RPMI7951 (cell line): ENCODE measurements at regions not wholly inside any gene's neighbourhood (a gene's known extent, or its start where the extent isn't known, plus 50 kb on each side); places are given as distances from the start of the nearest gene placed in this dataset.
"Not testable (repeated sequence)": the region's sequence is repeated elsewhere in the genome, so short reads cannot be mapped to it uniquely, and the experiment has no call there.

Experiments
- DNase-seq: peaks from one replicate; pipeline ENCODE4 v3.0.0-alpha.2; 2012; ENCODE audit warnings: low read depth

DNA sequence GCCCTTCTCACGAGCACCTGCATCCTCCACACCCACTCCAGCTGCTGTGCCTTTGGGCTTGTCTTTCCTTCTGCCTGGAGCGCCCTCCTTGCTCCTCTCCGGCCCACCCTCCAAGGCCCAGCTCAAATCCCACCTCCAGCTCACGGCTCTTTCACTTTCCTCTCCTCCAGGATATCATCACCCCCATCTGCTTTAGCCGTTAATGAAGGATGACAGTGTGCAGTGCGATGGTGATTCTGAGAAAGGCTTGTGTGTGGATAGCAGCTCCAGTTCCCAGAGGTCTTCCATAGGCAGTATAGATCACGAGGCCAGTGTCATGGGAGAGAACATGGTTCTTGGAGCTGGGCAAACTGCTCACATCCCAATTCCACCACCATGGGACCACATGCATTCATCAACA, 237.4 kb downstream of the TLE3 start:
- DNase-seq, result no peak

DNA sequence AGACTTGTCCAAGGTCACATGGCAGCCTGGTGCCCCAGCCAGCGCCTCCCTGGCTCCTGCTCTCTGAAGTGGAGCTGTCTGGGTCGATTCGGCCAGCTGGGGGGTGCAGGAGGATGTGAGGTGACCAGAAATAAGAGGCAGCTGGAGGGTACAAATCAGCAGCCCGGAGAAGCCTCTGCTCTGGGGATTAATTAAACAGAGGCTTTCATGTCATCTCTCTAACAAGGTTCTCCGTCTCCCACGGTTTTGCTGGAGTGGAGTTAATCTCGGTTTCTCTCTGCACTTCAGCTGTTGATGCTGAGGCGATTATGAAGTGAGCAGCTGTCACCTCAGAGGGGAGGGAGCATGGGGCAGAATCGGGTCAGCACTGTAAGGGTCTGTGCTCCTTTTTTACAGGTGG, 236.8 kb downstream of the TLE3 start:
- no peak for DNase-seq

DNA sequence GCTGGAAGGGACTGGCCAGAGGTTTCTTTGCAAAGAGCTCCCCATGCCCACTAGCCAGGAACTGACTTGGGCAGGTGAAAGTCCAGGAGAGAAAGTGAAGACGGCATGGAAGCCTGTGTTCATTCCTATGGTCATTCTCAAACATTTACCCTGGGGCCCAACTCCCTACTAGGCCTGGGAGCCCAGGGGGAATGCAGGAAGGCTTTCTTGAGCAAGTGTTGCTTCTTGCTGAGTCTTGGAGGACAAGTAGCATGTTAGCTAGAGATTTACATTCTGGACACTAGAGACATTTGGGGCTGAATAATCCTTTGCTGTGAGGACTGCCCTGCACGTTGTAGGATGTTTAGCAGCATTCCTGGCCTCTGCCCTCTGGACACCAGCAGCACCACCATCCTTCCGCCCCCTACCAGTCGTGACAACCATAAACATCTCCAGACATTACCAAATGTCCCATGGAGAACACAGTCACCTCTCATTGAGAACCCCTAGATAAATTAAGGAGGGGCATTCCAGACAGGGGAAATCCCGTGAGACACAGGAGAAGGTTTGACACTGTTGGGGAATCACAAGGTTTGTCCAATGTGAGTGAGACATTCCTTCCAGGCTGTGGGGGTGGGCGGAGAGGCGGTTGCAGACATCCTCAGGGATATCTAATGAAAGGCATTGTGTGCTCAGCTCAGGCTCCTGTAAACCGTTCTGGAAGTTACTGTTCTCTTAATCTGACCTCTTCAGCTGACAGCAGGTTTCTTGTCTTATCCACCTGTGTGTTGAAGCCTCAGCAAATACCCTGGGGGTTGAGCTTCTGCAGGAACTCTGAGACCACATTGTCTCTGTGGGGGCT, 236.2 kb downstream of the TLE3 start:
- no peak for DNase-seq

DNA sequence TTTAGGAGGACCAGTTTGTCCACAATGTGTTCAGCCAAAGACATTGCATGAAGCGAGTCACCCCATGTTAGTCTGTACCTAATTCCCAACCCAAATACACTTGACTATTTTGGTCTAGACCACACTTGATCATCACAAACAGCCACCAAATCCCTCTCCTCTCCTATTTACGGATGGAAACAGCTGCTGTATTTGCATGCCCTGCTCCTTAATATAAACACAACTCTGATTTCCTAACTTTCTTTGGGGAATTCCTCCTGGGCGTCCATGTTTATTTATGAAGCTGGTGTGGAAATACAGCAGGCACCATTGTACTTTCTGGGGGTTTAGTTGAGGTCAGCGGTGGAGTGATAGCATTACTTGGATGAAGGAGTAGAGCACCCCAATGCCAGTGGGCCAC, 235.2 kb downstream of the TLE3 start:
- DNase-seq, result peak; percentile 51

DNA sequence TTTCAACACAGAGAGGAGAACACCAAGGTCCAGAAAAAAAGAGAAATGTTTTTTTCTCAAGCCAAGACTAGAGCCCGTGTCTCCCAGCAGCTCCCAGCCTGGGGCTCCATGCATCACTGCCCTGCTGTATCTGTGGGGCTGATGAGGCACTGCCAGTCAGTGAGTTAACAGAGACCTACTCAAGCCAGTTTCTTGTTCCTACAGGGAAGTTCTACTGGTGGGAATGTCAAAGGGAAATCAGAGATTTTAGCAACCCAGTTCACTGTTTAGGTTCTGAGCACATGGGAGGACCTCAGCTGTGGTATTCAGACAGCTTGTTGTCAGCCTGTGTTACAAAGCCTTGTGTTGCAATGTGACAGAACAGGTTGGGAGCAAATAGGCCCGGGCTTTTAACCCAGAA, 234.3 kb downstream of the TLE3 start:
- DNase-seq, result no peak

DNA sequence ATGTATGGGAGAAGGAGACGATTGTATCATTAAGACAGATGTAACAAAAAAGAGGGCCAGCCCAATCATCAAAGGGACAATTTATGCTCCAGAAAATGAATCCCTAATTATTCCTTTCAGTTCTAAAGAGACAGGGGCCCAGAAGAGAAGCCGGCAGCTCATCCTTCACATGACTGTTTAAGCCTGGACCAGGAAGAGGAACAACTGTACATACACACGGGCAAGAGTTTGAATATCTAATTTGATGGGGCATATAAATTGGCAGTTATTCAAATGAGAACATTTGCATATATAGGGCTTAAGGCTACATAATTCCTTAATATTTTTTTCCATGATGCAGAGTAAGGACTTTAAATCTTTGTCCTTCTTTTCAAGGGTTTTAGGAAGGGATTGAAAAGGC, 232.3 kb downstream of the TLE3 start:
- no peak for DNase-seq

DNA sequence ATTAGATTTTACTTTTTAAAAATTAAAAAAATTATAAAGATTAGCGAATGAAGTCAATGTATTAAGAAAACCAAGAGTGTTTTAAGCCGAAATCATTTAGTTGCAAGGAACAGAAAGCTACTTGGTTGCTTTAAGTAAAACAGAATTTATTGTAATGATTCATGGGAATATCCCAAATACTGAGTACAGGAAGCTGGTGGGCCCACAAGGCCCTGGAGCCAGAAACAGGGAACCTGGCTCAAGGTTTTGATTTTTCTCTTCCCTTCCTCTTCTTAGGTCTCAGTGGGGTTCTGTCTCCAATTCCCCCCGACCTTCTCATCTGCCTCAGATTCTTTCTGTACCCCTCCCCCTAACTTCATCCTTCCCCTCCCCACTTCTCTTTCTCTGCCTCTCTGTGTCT, 229.0 kb downstream of the TLE3 start:
- DNase-seq, result no peak

DNA sequence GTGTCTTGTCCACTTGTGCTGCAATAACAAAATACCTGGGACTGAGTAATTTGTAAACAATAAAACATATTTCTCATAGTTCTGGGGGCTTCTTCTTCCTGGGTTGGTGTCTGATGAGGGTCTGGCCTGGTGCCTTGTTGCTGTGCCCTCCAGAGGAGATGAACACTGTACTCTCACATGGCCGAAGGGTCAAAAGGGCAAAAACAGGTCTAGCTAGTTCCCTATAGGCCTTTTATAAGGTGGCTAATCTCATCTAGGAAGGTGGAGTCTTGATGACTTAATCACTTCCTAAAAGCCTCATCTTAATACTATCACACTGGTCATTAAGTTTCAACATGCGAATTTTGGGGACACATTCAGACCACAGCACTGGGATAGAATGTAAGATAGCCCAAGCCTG, 228.4 kb downstream of the TLE3 start:
- DNase-seq, result no peak

DNA sequence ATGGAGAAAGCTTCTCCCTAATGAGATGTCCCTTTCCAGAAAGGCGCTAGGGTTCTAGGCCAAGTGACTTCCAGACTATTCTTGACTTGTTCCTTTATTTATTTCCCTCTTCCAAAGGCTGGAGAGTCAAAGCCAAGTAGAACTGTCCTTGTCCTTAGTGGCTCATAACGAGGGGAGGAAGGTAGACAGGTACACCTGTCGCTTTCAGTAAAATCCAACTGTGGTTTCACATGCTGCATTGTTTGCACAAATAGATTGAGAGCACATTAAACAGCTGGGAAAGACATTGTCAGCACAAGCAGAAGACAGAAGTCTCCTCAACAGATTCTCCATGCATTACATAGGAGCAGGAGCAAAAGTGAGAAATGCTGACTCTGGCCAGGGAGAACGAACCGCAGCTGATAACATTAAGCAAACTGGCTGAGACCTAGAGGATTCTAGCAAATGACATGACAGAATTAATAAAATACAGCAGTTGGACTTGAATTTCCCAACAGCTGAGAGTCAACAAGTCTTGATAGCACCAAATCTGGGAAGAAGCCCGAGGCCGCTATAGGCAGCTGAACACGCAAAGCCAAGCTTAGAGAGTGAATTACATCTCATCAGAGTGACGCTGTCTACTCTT, 227.7 kb downstream of the TLE3 start:
- no peak for DNase-seq

DNA sequence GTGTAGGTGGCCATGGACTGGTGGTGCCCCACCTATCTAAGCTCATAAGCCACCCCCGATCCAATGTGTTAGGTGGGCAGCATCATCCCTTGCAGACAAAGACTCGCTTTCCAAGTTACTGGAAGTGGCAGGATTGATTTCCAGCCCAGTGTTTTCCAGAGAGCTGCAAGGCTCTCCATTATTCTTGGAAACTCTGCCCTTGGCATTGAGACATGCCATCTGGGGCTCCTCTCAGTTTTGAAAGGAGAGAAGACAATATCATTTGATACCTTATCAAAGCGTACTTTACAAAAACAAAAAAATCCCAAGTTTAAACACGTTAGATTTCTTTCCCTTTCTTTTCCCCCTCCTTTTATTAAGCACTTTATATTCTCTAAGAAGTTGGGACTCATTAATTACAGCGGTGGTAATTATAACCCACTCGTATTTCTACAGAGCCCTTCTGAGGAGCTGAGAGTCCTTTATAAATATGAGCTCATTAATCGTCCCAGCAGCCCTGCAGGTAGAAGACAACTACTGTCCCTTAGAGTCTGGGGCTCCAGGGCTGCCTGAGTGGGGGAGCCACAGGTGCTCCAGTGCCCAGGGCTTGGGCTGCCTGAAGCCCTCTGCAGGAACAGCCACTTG, 226.1 kb downstream of the TLE3 start:
- DNase-seq, result no peak

DNA sequence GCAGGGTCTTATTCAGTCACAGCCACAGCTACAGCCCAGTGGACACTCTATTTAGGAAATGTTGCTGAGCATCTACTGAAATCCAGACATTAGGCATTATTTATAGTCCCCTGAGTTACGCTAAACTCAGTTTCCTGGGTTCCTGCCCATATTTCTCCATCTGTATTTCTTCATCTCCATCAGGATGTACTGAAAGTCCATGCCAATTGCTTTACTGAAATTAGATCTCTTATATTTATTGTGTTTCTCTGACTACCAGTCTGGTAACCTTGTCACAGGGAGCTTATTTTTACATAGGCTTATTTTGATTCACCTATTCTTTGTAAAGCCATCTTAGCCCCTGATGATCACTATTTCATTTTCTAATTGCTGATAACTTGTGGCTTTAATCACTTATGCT, 223.9 kb downstream of the TLE3 start:
- no peak for DNase-seq

DNA sequence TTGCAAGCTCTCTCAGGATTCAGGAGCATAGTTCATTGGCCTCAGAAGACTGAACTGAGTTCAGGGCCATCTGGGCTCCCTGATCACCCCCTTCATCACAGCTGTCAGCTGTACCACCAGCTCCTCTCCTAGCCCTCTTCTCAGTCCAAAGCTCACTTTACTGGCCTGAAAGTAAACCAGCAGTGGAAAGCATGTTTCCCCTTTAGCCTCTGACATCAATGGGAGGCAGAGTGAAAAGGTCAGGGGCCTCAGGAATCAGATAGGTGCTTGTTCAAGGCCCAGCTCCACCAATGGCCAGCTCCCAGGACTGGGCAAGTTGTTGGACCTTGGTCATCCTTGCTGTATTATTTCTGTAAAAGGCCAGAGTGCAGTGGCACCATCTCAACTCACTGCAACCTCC, 223.4 kb downstream of the TLE3 start:
- no peak for DNase-seq

DNA sequence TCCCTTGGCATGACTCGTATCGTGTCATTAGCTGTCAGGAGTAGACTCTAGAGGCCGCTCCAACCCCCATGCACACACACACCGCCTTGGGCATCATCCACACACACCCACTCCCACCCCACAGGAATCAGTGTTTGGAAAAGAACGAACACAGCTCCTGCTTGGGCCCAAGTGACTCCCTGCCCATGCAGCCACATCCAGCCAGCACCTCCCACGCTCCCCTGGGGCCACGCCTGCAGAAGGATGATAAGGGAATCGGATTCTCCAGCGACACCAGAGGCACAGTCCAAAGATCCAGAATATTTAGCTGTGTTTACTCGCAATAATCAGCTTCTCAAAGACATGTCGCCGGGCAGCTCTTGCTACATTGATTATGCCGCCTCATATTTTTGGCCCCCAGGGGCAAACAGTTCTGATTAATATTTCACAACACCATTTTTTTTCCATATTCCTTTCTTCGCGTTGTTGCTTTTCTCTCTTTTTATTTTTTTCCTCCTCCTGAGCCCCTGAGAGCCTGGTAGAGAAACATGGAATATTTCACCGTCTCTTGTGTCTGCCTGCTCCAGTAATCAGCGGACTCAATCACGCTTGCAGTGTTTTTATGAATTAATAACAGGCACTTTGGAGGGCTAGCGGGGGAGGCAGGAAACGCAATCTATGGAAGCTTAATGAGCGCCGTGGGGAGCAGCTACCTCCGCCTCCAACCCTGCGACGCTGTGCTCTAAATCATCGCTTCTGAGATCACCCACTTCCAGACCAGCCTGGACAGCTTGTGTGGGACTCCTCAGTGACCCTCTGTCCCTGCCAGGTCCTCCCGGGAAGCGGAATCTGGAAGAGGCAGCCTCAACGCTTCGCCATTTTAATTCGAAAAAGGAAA, 221.4 kb downstream of the TLE3 start:
- DNase-seq, result peak; percentile 43

DNA sequence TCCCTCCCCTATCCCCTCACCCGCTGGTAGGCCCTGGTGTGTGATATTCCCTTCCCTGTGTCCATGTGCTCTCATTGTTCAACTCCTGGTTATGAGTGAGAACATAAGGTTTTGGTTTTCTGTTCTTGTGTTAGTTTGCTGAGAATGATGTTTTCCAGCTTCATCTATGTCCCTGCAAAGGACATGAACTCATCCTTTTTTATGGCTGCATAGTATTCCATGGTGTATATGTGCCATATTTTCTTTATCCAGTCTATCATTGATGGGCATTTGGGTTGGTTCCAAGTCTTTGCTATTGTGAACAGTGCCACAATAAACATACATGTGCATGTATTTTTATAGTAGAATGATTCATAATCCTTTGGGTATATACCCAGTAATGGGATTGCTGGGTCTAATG, 217.8 kb downstream of the TLE3 start:
- not testable (repeated sequence) for DNase-seq

DNA sequence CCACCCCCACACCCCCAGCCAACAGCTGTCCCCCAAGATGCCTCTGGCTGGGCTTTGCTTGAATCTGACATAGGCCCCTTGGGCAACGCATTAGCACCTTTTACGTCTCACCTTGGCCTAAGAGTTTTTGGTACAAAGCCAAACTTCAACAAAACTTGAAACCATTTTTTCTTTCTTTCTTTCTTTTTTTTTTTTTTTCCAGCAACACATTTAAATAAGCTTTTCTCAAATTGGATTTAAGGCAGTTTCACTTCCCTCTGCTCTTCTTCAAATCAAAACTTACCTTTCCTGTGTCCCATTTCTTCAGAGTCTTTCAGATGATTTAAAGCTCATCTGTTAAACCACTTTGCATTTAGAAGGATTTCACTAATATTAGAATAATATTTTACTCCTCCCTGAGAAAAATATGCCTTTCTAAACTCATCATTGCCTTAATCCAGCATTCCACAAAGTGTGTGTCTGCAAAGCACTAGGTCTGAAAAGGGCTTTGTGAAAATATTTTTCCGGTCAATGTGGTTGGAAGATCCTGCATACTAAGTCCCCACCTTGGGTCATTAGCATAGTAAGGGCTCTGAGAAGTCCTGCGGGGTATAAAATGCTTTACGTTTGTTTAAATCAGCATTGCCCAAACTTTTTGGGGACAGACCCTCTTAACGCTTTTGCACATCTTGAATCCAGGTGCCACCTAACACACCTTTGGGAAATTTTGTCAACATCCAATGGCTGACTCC, 217.0 kb downstream of the TLE3 start:
- no peak for DNase-seq

DNA sequence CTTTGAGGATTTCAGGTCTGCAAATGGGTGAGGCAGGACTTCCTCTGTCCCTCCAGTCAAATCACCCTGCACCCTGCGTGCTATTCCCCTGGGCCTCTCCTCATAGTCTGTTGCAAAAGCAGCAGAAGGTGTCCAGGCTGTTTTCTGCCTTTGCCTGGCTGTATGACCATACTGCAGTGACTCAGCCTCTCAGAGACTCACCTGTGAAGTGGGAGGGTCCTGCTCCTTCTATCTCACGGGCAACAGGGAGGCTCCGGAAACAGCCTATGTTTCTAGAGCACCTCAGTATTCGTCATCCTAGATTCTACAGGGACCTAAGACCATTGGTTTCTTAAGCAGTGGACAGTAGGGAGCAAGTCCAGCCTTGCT, 216.4 kb downstream of the TLE3 start:
- DNase-seq, result no peak

DNA sequence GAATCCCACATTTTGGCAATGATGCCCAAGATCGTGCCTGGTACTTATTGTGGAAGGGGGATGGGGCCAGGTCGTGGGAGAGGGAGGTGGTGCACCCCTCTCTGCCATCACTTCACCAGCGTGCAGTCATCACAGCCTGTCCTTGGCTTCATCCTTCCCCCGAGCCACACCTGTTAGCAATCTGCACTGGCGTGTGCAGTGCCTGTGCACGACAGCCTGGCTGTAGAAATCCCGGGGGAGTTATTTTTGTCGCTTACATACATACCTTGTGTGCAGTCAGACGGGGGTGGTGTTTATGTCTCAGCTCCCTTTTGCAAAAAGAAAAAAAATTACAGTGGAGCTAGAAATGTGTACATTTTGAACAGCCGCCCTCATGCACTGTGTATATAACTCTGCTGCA, 216.0 kb downstream of the TLE3 start:
- DNase-seq, result no peak

DNA sequence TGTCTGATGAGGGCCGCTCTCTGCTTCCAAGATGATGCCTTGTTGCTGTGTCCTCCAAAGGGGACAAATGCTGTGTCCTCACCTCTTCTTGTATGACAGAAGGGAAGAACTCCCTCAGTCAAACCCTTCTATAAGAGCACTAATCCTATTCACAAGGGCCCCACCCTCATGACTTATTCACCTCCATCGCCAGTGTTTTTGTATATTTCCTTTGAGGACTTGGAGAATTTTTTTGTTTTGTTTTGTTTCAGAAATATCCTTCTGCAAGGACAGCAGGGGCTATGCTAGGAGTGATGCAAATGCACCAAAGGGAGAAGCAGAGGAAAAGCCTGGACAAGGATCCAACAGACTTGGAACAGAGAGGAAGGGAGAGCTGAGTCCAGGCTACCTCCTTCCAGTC, 214.4 kb downstream of the TLE3 start:
- DNase-seq, result no peak

DNA sequence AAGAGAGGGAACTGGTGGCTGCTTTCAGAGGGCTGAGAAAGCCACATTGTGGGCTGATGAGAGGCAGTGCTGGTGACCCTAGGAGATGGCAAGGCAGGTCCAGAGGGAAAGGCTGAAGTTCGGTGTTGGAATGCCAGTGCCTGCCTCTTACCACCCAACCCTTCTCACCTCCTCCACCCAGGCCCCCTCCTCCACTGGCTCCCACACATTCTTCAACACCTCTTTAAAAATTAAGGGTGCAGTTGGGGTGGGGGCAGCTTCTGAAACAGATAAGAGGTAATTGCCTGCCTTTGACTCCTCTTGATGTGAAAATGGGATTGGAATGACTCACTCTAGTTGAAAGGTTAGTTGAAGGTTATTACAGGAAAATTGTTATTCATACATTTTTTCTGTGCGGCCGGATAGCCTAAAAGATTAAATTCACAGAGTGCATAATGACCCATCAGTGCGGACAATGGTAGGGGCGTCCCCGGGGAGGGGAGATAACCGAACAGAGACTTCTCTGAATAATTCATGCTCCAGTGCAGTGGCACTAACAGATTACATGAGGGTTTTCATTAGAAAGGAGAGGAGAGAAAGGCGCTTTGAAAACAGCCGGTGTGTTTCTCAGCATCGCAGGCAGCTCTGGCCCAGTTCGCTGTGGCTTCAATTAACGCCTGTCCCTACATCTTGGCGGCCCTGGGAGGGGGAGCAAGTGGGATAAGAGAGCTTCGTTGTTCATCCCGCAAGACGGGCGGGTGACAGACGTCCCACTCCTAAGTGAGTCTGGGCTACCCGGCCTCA, 212.4 kb downstream of the TLE3 start:
- no peak for DNase-seq

DNA sequence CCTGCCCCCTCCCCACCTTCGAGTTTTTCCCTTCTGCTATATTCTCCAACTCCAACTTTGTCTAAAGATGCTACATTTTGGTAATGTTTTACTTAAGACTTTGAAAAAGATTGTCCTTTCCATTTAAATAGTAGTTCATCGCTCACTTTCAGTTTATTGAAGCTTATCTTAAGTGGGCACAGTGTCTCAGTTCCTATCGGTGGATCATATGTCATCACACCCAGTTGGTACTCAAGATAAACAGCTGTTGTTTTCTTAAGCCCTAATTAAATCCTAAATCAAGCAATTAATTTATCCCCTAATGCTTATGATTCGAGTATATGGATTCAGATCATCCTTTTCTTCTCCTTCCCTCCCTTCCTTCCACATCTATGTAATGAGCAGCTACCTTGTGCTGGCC, 210.7 kb downstream of the TLE3 start:
- no peak for DNase-seq

DNA sequence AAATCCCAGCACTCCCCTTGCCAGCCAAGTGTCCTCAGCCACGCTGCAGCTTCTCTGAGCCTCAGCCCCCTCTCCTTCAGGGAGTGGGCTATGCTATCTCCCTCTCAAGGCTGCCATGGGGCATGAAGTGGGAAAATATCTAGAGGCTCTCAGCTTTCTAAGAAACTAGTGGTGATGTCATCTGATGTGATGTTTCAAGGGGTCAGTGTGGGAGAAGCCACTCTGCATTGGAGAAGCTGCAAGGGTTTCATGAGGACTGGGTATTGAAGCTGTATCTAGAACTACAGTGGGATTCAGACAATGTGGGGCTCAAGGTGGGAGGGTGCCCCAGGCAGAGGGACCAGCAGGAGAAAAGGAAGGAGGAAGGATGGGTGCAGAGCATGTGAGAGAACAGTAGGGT, 210.2 kb downstream of the TLE3 start:
- no peak for DNase-seq
